GM12891 (cell line): ENCODE measurements at regions not wholly inside any gene's neighbourhood (a gene's known extent, or its start where the extent isn't known, plus 50 kb on each side); places are given as distances from the start of the nearest gene placed in this dataset.

Experiments
- PAX5 ChIP-seq: IDR thresholded peaks from 2 replicates; pipeline ENCODE4 v1.6.1; 2011; ENCODE audit warnings: low read length, moderate library complexity, mild to moderate bottlenecking; ENCODE audit not compliant: insufficient read depth, severe bottlenecking
- POLR2A ChIP-seq: IDR thresholded peaks from 2 replicates; pipeline ENCODE4 v1.6.1; 2011; ENCODE audit warnings: low read depth, low read length, control low read depth
- POLR2AphosphoS5 ChIP-seq: IDR thresholded peaks from 2 replicates; pipeline ENCODE4 v1.6.1; 2011; ENCODE audit warnings: low read depth, low read length, control low read depth
- POU2F2 ChIP-seq: IDR thresholded peaks from 2 replicates; pipeline ENCODE4 v1.6.1; 2011; ENCODE audit warnings: low read depth, mild to moderate bottlenecking, control low read depth, low read length, moderate library complexity
- SPI1 ChIP-seq: IDR thresholded peaks from 2 replicates; pipeline ENCODE4 v1.6.1; 2011; ENCODE audit warnings: low read depth, low read length, control low read depth
- TAF1 ChIP-seq: IDR thresholded peaks from 2 replicates; pipeline ENCODE4 v1.6.1; 2011; ENCODE audit warnings: low read depth, low read length, control low read depth

DNA sequence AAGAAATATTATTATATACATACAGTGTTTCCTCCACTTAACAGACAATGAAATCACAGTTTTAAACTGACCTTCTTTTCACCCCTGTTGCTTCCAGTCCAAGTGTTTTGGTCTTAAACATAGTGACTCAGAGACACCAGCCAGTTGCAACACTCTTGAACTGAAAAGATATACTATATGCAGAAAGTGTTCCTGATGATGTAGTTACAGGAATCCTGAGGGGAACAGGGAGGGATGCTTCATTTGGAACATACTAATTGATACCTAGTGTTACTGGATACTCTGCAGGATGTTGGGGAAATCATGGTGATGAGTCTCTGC lies 420.8 kb downstream of the CCDC91 start:
- no peak for TF ChIP-seq POLR2AphosphoS5
- no peak for TF ChIP-seq POLR2A
- no peak for TF ChIP-seq TAF1
- TF ChIP-seq POU2F2 = no peak
- no peak for TF ChIP-seq SPI1
- TF ChIP-seq PAX5 = no peak
